GM21723 (cell line): ENCODE measurements at regions not wholly inside any gene's neighbourhood (a gene's known extent, or its start where the extent isn't known, plus 50 kb on each side); places are given as distances from the start of the nearest gene placed in this dataset.
"Not testable (repeated sequence)": the region's sequence is repeated elsewhere in the genome, so short reads cannot be mapped to it uniquely, and the experiment has no call there.

Source experiments
- ATAC-seq: cut with Tn5 transposase; IDR thresholded peaks from one replicate; pipeline ENCODE4 v1.9.1; 2021; ENCODE audit warnings: mild to moderate bottlenecking, moderate library complexity; ENCODE audit not compliant: unreplicated experiment

DNA sequence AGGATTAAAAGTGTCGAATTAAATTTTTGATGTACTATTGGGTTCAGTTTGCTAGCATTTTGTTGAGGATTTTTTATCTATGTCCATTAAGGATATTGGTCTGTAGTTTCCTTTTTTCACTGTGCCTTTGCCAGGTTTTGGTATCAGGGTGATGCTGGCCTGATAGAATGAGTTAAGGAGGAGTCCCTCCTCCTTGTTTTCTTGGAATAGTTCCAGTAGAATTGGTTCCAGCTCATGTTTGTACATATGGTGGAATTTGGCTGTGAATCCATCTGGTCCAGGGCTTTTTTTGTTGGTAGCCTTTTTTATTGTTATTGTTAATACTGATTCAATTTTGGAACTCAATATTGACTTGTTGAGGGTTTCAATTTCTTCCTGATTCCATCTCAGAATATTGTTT lies 141.8 kb downstream of the SIM1 start:
- ATAC-seq = no peak

DNA sequence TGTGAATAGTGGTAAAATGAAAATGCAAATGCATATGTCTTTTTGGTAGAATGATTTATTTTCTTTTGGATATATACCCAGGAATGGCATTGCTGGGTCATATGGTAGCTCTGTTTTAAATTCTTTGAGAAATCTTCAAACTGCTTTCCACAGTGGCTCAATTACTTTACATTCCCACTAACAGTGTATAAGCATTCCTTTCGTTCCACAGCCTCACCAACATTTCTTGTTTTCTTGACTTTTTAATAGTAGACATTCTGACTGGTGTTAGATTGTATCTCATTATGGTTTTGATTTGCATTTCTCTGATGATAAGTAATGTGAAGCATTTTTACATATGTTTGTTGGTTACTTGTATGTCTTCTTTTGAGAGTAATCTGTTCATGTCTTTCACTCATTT lies 144.0 kb downstream of the SIM1 start:
- ATAC-seq = no peak

DNA sequence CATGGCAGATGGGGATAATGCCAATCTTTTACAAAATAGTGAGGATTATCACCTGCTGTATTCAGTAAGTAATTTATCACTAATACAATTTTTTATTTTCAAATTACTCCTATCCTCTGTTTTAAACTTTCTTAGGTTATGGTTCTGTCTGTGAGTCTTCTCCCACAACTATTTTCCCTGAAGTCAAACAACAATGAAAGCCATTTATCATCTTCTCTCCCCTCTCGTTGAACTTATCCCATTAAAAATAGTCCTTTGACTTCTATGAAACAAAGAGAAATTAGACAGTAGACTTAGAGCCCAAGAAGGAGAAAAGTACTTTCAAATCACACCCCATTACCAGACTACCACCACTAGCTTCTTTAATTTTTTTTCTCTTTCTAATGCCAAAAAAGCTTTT lies 147.7 kb downstream of the SIM1 start:
- no peak for ATAC-seq

DNA sequence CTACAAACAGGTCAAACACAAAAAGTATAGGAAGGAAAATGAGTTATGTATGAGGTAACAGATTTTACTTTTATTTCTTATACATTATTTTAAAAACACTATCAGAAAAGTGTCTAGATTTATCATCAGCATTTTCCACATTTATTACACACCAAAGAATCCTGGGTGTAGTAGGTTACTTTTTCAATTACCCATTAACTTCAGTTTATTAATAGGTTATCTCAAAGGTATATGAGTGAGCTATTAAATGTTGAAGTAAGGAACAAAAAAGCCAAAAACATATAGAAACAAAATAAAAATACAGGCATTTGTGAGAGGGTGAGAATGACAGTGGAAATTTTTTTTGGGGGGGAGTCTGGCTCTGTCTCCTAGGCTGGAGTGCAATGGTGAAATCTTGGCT lies 150.5 kb downstream of the SIM1 start:
- ATAC-seq = no peak

DNA sequence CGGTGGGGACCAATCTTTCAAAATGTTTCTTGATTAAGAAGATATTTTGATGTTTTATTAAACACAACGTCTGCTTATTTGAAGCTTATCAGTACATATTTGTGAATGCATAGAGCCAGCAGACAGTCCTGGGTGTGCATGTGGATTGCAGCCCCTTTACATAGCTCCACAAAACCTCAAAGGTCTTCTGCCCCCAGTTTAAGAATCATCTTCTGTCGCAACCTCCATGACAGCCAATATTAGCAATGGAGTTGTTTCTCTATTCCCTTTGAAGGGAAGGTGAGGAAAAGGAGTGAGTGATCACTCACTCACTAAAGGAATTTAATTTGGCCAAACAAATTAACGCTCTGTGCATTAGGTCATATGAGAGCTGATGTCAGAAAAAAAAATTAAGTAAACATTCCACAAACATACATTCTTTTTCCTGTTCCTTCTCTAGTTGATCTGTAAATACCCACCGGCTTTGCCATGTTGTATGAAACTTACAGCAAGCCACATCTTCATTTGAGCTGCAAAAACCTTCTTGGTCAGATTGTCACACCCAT lies 152.9 kb downstream of the SIM1 start:
- no peak for ATAC-seq

DNA sequence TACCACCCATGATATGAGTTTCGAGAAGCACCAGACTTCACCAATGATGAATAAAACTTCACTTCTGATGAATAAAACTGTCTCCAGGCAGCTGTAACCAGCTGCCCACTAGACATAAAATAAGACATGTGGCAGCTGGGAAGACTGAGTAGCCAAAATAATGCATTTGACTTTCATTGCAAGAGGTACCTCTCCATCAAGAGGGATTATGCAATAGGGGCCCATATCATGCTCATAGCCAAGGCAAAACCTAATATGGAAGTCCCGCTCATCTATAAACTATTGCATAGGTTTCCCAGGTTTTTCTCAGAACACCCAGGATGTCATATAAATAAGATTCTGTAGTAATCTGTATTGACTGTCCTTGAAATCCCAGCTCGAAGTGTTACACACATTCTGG lies 155.5 kb downstream of the SIM1 start:
- no peak for ATAC-seq

DNA sequence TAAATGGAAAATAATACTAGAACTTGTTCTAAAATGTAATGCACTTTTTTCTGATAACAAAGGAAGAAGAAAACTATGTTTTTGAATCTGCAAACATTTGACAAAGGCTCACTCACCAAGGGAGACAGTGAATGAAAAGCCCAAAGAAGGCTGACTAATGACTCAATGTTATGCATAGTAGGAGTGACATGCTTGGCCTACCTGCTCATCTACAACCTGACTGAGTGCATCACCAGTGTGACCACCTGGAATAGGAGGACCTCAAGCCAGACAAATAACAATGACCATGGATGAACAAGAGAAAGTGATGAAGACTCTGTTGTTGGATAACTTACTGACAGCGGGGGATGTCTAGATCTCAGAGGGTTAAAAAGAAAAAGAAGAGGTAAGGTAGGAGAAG lies 157.2 kb downstream of the SIM1 start:
- no peak for ATAC-seq

DNA sequence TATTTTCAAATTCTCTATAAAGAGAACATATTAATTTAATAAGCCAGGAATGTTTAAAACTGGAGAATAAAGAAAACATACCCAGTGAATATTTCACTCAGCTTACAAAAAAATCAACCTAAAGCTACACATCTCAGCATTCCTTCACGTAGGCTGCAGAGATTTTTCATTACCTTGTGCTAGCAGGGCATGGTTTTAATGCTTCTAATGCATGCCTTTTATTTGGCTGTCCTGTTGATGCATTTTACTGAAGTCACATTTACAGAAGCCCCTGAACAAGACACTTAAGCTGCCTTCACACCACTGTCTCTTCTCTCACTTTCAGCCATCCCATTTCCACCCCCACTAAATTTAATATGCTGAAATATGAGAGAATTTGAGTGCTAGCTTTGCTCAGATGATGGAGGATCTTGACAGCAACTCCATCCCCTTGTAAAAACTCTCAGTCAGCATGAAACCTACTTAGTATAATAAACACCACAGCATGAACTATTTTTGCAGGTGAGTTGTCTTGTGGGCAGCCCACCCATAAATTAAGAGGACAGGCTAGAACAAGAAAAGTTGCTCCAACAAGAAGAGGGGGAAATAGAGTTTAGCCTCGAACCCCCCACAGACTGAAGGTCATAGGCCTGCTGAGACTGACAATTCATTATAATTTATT lies 159.4 kb downstream of the SIM1 start:
- no peak for ATAC-seq

DNA sequence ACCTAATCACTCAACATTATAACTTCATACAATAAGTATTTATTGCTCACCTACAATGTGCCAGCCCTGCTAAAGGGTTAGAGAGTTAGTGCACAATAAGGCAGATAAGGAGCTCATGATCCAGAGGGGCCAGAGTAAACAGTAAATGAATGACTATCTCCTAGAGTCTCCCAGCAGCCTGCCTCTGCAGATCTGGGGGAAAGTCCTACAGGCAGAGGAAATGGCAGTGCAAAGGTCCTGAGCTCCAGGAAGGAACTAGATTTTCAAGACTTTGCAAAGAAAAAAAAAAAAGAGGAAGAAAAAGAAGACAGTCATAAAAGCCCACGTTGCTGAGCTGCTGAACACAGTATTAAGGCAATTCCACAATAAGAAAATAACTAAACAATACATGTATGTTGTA lies 160.1 kb downstream of the SIM1 start:
- ATAC-seq = no peak

DNA sequence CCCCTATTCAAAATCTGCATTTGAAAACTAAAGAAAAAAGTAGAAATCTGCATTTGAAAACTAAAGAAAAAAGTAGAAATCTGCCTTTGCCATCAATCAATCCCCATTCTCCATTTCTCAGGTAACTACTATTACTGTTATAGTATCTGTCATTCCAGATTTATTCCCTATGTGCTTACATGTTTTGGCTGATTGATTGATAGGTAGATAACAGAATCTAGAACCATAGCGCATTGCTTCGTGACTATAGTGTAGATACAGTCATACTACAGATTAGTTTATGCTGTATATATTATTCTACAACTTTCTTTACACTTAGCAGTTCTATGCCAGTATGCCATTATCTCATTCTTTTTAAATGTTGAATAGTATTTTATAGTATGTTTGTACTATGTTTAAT lies 163.0 kb downstream of the SIM1 start:
- no peak for ATAC-seq

DNA sequence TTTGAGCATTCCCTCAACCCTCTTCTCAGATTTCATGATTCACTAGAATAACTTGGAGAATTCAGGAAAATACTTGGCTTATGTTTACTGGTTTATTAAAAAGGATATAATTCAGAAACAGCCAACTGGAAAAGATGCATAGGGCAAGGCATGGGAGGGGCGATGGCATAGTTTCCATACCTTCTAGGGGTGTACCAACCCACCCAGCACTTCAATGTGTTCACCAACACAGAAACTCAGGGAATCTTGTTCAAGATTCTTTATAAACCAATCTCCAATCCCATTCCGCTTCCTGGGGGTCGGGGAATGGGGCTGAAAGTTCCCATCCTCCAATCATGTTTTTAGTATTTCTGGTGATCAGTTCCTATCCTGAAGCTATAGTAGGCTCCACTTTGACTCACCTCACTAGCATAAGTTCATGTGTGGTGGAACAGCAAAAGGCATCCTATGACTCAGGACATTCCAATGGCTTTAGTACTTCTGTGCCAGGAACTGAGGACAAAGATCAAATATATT lies 164.4 kb downstream of the SIM1 start:
- no peak for ATAC-seq

DNA sequence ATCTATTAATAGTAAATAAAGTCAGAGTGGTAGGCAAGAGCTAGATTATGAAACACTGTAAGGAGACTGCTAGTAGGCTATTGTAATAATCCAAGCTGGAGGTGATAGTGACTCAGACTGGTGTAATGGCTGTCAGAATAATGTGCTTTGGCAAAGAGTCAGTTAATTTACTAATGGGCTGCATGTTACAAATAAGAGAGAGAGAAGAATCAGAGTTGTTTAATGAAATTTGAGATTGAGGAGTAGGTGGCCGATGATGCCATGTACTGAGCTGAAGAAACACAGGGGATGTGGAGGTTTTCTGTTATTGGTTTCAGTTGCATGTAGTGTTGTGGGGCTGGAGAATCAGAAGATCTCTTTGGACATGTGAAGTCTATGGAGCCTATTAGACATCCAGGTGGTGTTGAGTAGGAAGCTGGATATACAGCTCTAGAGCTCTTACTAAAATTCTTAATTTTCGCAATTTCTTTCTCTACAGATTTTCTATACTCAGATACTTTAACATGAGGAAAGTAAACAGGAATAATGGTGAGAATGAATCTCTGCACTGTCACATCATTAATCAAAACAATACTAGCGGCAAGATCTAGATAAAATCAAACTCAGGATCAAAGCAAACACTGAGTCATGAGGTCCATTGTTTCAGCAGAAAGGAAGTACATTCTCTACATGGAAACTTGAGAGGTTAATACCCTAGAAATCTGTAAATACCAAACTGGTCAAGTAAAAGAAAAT lies 167.7 kb downstream of the SIM1 start:
- ATAC-seq = no peak

DNA sequence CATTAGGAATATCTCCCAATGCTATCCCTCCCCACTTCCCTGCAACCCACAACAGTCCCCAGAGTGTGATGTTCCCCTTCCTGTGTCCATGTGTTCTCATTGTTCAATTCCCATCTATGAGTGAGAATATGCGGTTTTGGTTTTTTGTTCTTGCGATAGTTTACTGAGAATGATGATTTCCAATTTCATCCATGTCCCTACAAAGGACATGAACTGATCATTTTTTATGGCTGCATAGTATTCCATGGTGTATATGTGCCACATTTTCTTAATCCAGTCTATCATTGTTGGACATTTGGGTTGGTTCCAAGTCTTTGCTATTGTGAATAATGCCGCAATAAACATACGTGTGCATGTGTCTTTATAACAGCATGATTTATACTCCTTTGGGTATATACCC lies 169.5 kb downstream of the SIM1 start:
- ATAC-seq = not testable (repeated sequence)

DNA sequence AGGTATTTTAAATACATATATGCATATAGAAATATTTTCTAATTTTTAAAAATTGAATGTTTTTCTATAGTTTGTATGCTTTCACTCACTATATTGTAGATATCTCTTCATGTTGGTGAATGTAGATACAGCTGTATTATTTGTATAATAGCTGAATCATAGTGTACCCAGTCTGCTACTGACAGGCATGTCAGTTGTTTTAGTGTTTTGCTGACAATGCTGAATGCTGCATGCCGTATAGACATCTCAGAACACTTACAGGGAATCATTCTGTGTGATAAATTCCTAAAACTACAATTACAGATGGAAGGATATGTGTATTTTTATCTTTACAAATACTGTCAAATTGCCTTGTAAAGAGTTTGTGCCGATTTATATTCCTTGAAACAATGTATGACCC lies 175.4 kb downstream of the SIM1 start:
- ATAC-seq = no peak

DNA sequence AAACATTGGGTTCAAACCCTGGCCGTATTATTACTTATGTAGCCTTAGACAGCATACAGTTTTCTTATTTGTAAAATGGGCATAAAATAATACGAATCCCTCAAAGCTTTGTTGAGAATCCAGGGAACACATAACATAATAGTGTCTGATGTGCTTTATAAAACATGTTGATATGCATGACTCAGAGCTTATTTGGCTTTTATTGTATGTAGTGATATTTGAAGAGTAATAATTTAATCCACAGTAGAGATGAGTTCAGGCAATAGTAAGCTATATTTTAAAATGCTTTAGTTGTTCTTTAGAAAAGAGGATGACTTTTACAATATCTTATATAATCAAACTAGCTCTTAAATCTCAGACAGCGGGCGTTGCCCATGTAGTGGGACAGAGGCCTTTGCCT lies 176.4 kb downstream of the SIM1 start:
- ATAC-seq = no peak

DNA sequence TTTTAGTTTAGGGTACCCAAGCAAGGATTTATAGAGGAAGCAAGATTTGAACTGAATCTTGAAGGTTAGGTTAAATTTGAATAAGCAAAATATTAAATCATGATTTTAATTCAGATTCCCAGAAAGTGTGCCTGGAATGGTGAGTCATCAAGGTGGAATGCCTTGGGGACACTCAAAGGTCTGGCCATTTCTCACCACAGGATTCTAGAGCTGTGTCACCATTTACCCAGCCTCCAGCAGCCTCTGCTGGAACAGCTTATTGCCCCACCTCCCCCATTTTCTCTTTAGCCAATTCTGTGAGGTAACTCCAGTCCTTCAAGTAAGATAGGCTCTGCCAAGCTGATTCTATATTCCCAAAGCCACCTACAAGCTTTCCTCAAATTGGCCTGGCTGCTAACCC lies 181.4 kb downstream of the SIM1 start:
- no peak for ATAC-seq

DNA sequence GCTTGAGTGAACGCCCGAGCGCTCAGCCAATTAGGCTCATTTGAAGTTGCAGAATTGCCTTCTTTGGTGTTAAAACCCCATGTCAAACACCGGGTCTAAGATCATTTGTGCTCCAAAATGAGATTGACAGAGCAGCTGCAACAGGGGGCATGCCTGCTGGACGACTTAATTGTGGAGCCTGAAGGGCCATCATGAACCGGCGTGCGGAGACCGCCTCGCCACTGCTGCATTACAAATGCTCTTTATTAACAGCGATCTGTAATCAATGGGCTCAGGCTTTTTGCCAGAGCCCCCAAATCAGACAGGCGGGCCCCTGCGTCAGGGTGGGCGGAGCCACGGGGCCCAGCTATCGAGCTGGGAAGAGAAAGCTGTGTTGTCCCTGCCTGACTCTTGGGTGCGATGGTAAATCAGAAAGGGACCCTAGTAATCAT lies 183.2 kb downstream of the SIM1 start:
- no peak for ATAC-seq

DNA sequence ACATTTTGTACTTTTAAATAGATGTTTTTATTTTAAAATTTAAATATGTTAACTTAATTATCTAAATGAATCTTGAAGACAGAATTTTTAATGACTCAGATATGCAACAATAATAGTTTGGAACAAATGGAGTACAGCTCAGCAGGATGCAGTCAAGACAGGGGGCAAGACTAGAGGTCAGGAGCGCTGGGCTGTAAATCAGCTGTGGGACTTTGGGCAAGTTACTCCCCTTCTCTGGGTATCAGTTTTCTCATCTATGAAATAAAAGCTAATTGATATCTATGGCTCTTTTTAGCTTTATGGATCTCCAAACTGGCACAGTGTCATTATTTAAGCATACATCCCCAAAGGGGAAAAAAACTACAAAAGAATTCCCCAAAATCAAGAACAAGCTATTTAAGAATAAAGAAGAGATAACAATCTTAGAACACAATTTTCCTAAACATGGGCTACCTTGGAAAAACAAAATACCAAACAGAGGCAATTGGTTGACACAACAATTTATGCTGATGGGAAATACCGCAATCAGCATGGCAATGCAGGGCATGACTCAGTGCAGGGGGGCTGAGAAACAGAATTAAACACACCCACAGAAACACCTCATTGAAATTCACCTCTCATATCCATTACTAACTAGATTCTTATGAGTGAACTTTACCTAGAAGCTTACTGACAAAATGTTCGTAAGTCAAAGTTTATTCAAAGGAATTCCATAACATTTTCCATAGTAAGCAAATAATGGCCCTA lies 188.2 kb downstream of the SIM1 start:
- no peak for ATAC-seq

DNA sequence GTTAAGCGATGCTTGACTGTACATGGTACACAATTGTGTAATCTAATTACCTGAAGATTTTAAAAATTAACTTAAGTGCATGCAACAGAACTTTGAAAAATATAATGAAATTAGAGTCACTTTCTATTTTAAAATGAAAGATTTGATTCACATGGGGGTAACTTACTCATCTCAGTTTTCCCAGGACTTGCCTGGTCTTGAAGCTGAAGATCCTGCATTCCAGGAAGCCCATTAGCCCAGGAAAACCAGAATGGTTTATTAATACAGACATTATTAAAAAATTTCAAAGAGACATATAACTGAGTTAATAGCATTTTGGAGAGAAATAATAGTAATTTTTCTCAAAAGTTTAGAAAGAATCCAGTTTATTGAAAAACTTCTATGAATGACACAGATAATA lies 190.6 kb downstream of the SIM1 start:
- no peak for ATAC-seq

DNA sequence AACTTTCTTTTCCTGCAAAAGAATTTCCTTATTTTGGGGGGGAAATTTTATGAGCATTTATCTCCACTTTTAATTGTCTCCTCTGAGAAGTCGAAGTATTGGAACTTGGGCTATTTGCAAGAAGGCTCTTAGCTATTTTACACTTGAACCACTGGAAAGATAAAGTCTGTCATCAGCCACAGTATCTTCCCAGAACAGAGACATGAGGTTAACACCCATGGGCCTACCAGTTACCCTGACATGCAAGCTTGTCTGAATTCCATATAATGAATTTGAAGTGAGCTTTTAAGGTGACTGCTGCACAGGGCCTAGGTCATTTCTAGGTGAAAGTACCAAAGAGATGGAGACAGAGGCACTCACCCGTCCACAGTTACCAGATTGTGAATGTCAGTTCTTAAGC lies 193.1 kb downstream of the SIM1 start:
- no peak for ATAC-seq

DNA sequence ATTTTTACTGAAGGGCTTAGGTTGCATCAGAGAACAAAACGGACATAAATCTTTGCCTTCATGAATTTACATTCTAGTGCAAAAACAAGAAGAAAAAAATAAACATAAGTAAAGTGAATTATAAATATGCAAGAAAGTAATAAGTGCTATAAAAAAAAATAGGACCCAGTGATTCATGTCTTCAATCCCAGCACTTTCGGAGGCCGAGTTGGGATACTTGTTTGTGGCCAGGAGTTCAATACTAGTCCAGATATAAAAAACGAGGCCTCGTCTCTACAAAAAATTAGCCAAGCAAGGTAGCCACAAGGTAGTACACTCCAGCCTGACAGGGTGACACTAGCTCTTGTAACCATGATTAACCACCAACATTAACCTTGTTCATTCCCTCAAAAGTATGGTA lies 193.5 kb downstream of the SIM1 start:
- no peak for ATAC-seq

DNA sequence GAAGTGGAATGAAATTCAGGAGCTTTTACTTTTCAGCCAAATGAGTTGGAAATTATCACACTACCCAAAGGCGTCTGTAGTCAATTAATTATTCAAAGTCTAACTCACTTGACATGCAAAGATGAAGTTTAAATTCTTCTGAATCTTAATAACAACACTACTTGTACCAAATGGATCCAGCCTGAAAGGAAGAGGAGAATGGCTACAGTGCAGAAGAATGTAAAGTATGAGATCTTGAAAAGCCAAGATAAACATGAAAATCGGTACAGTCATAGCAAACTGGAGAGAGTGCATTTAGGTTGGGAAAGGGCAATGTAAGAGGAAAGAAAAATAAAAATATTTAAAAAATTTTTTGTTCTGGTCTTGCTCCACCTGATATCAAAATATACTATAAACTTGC lies 195.5 kb downstream of the SIM1 start:
- ATAC-seq = no peak
